ENCODE measurements at regions not wholly inside any gene's neighbourhood (a gene's known extent, or its start where the extent isn't known, plus 50 kb on each side); places are given as distances from the start of the nearest gene placed in this dataset.

- Mint-ChIP-seq H3K27me3 (ENCODE audit: insufficient read depth, low read depth) (no peaks in the 10 kb centered on the region), H3K27ac (no peak overlapping the region), H3K36me3 (no peaks in the 10 kb centered on the region), H3K9me3 (no peaks in the 10 kb centered on the region), H3K4me3 (no peak overlapping the region), H3K4me1 (no peaks in the 10 kb centered on the region)
- Histone ChIP-seq H3K36me3 (no peaks in the 10 kb centered on the region), H3K9me3 (ENCODE audit: low read depth) (no peaks in the 10 kb centered on the region), H3K4me1 (no peaks in the 10 kb centered on the region), H3K27ac (no peak overlapping the region), H4K20me1 (ENCODE audit: low read depth) (no peaks in the 10 kb centered on the region), H3K27me3 (no peaks in the 10 kb centered on the region), H3F3A (ENCODE audit: low read depth) (no peaks in the 10 kb centered on the region), H2AFZ (replicated peaks) (no peak overlapping the region), H3K4me3 (no peak overlapping the region), H3K79me2 (ENCODE audit: low read depth) (no peaks in the 10 kb centered on the region), H3K9ac (no peak overlapping the region), H3K4me2 (no peak overlapping the region)
- DNase-seq (ENCODE audit: low spot score): no peak
- no peak for TF ChIP-seq EZH2 (IDR thresholded peaks at IDR 0.05)
Measured at GRCh38 chr5:8714198-8714597, 831.7 kb downstream of the SEMA5A start.

- Mint-ChIP-seq H3K27ac (no peak overlapping the region), H3K27me3 (ENCODE audit: insufficient read depth, low read depth) (no peaks in the 10 kb centered on the region), H3K4me1 (no peaks in the 10 kb centered on the region), H3K36me3 (no peaks in the 10 kb centered on the region), H3K9me3 (no peaks in the 10 kb centered on the region), H3K4me3 (no peak overlapping the region)
- Histone ChIP-seq H3F3A (ENCODE audit: low read depth) (no peaks in the 10 kb centered on the region), H4K20me1 (ENCODE audit: low read depth) (no peaks in the 10 kb centered on the region), H2AFZ (replicated peaks) (no peak overlapping the region), H3K79me2 (ENCODE audit: low read depth) (no peaks in the 10 kb centered on the region), H3K4me1 (no peaks in the 10 kb centered on the region), H3K36me3 (no peaks in the 10 kb centered on the region), H3K4me3 (no peak overlapping the region), H3K27me3 (no peaks in the 10 kb centered on the region), H3K27ac (no peak overlapping the region), H3K9ac (no peak overlapping the region), H3K9me3 (ENCODE audit: low read depth) (no peaks in the 10 kb centered on the region), H3K4me2 (no peak overlapping the region)
- no peak for DNase-seq (ENCODE audit: low spot score)
- no peak for TF ChIP-seq EZH2phosphoT487 (IDR thresholded peaks at IDR 0.05)
- no peak for TF ChIP-seq CTCF (IDR thresholded peaks at IDR 0.05)
- no peak for TF ChIP-seq EZH2 (IDR thresholded peaks at IDR 0.05)
Measured at GRCh38 chr5:8714861-8715260, 831.0 kb downstream of the SEMA5A start.

- no peaks in the 10 kb centered on the region for H3K36me3 Mint-ChIP-seq
- H3K79me2 ChIP-seq (ENCODE audit: low read depth): no peaks in the 10 kb centered on the region
- H3K4me1 Mint-ChIP-seq: no peaks in the 10 kb centered on the region
- H3K9me3 Mint-ChIP-seq: no peaks in the 10 kb centered on the region
- H3K9me3 ChIP-seq (ENCODE audit: low read depth): no peaks in the 10 kb centered on the region
- TF ChIP-seq EZH2phosphoT487 (IDR thresholded peaks at IDR 0.05) (no peak), CTCF (IDR thresholded peaks at IDR 0.05) (no peak), EZH2 (IDR thresholded peaks at IDR 0.05) (no peak)
- H3K4me3 ChIP-seq: no peak overlapping the region
- H3F3A ChIP-seq (ENCODE audit: low read depth): no peaks in the 10 kb centered on the region
- H3K27me3 ChIP-seq: no peaks in the 10 kb centered on the region
- no peak overlapping the region for H3K27ac Mint-ChIP-seq
- no peaks in the 10 kb centered on the region for H3K36me3 ChIP-seq
- H2AFZ ChIP-seq (replicated peaks): no peak overlapping the region
- H3K27me3 Mint-ChIP-seq (ENCODE audit: insufficient read depth, low read depth): no peaks in the 10 kb centered on the region
- no peak overlapping the region for H3K4me2 ChIP-seq
- H3K27ac ChIP-seq: no peak overlapping the region
- DNase-seq (ENCODE audit: low spot score): no peak
- H3K9ac ChIP-seq: no peak overlapping the region
- no peak overlapping the region for H3K4me3 Mint-ChIP-seq
- H3K4me1 ChIP-seq: no peaks in the 10 kb centered on the region
- H4K20me1 ChIP-seq (ENCODE audit: low read depth): no peaks in the 10 kb centered on the region
Measured at GRCh38 chr5:8719796-8720195, 826.1 kb downstream of the SEMA5A start.

GRCh38 chr5:8720506-8720905, 825.4 kb downstream of the SEMA5A start:
- Histone ChIP-seq H2AFZ (replicated peaks) (no peak overlapping the region), H4K20me1 (ENCODE audit: low read depth) (no peaks in the 10 kb centered on the region), H3K27ac (no peak overlapping the region), H3K4me3 (no peak overlapping the region), H3K79me2 (ENCODE audit: low read depth) (no peaks in the 10 kb centered on the region), H3K4me1 (no peaks in the 10 kb centered on the region), H3K27me3 (no peaks in the 10 kb centered on the region), H3K9me3 (ENCODE audit: low read depth) (no peaks in the 10 kb centered on the region), H3K9ac (no peak overlapping the region), H3F3A (ENCODE audit: low read depth) (no peaks in the 10 kb centered on the region), H3K4me2 (no peak overlapping the region), H3K36me3 (no peaks in the 10 kb centered on the region)
- Mint-ChIP-seq H3K9me3 (no peaks in the 10 kb centered on the region), H3K4me1 (no peaks in the 10 kb centered on the region), H3K36me3 (no peaks in the 10 kb centered on the region), H3K4me3 (no peak overlapping the region), H3K27ac (no peak overlapping the region), H3K27me3 (ENCODE audit: insufficient read depth, low read depth) (no peaks in the 10 kb centered on the region)
- TF ChIP-seq CTCF (IDR thresholded peaks at IDR 0.05) (no peak), EZH2 (IDR thresholded peaks at IDR 0.05) (no peak), EZH2phosphoT487 (IDR thresholded peaks at IDR 0.05) (no peak)
- no peak for DNase-seq (ENCODE audit: low spot score)
